ENCODE measurements at regions not wholly inside any gene's neighbourhood (a gene's known extent, or its start where the extent isn't known, plus 50 kb on each side); places are given as distances from the start of the nearest gene placed in this dataset.

DNA sequence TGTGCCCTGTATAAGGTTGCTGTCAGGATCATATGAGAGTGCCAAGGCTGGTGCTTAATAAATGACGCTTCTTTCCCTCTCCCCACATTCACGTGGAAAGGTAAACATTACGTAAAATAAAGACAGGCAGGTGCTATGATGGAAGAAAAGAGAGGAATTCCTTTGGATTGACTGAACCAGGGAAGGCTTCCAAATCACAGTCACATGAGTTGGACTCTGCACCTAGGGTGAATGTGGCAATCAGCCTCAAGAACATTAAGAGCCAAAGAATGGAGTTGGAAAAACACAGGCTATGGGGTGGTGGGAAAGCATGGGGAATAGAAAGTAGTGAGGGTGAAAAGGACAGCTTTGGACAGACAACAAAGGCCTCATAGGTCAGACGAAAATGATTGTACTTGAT, 473.1 kb downstream of the VRK1 start:
- ATAC-seq (ENCODE audit: poor library complexity) = no peak
- intact Hi-C loops (cut with DNase I) = no loop called here
- no peak for DNase-seq

DNA sequence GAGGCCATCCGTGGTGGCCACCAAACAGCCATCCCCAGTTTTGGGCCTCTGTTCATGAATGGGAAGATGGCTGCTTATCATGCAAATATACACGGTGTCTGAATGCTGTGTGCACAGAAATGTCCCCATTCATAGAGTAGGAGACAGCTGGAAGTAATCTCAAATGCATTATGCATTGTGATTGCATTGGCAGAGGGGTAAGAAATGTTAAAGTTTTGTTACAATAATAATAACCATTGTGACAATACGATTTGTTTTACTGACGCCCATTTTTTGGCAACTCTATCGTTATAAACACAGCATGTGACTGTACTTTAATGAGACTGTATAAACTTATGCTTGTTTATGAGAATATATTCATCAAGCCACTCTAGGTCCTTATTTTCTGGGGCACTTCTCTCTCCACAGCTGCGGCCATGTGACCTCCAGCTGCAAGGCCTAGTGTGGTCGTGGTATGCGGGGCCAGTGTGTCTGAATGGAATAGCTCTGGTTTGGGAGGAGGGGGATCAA, 474.3 kb downstream of the VRK1 start:
- intact Hi-C loops (cut with DNase I) = no loop called here
- DNase-seq (no peak), ATAC-seq (ENCODE audit: poor library complexity) (no peak)

DNA sequence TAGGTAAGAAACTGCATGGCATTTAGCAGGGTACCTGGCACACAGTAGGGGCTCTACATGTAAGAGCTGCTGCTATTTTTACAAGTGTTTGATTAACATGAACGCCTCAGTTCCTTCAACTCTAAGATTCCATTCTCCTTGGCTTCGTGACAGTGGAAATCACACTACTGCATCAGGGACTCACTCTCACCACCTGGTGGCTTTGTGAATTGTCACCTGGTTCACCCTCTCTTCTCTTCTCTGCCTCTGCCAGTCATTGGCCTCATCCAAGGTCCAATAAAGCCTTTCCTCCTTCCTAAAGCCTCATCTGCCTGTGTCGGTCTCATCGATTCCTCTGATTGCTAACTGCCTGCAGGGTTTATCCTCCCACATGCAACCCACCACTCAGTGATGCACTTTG, 476.4 kb downstream of the VRK1 start:
- intact Hi-C loops (cut with DNase I) = no loop called here
- DNase-seq = no peak
- ATAC-seq (ENCODE audit: poor library complexity) = no peak

DNA sequence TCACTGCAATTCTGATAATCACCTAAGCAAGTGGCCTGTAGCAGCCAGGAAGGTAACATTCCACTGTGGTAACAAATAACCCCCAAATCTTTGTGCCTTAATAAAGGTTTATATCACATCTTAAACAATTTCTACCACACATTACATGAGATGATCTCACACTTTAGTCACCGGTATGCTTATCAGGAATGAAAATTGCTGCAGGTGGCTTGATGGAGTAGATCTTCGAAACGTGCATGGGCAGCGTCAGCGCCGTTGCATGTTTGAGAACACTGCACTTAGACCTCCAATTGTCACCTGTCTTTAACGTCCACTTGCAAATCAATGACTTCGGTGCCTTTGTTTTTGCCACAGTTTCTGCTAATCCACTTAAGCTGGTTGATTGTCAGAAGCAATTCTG, 477.4 kb downstream of the VRK1 start:
- intact Hi-C loops (cut with DNase I) = no loop called here
- no peak for ATAC-seq (ENCODE audit: poor library complexity)

DNA sequence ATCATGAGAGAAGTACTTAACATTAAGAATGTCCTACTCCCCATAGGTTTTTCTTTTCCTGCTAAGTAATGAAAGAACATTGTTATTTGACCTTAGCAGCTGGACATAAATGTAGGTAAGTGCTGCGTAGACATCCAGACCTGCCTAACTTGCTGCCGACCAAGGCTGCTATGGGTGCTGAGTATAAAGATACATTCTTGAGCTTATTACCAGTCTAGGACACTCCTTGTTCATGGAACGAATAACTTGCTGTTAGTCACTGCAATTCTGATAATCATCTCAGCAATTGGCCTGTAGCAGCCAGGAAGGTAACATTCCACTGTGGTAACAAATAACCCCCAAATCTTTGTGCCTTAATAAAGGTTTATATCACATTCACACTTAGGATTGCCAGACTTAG, 478.1 kb downstream of the VRK1 start:
- no peak for ATAC-seq (ENCODE audit: poor library complexity)
- no peak for DNase-seq
- intact Hi-C loops (cut with DNase I) = no loop called here

More for the DNA sequence above, 477.4 kb downstream of the VRK1 start:
- no peak for DNase-seq

DNA sequence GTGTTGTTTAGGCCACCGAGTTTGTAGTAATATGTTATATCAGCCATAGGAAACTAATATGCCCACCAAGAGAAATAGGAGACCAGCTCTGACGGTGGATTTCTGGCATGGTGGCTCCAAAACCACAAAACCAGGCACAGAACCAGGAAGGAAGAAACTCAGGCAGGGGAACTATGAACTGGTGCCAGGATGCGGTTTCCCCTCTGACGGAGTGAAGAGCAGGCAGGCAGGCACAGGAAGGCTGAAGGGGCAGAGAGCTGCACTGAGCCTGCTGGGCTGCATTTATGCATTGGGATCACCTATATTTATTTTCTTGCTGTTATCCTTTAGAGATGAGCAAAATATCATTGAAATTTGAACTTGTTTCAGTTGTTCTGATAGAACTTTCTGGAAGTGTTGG, 479.4 kb downstream of the VRK1 start:
- intact Hi-C loops (cut with DNase I) = no loop called here
- DNase-seq = no peak
- no peak for ATAC-seq (ENCODE audit: poor library complexity)

DNA sequence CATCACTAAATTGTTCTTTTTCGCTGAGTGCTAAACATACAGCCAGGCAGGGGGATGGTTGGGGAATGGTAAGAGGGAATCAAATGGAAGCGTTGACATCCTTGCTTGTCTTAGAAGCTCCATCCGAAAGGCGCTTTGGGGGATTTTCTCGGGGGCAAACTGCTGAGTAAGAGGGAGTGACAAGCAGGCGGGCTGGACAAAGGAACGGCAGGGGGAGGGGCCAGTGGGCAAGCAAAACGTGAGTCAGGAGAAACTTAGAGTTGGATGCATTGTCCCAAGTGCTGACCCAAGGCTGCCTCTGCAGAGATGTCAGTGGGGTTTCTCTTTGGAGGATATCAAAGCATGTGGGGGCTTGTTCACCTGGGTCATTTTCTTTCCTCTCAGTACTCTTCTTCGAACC, 480.5 kb downstream of the VRK1 start:
- ATAC-seq (ENCODE audit: poor library complexity) (no peak), DNase-seq (no peak)
- intact Hi-C loops (cut with DNase I) = no loop called here

DNA sequence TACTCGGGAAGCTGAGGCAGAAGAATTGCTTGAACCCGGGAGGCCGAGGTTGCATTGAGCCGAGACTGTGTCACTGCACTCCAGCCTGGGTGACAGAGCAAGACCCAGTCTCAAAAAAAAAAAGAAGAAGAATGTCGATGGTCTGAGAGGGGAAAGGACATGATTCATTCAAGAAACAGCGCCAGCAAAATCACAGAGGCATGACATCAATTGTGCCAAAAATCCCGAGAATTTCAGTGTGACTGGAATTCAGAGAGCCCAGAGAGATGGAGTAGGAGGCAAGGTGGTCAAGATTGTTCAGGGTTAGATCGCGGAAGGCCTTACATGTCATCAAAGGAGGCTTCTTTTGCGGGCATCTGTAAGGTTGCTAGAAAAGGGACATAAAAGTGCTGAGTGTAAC, 483.3 kb downstream of the VRK1 start:
- intact Hi-C loops (cut with DNase I) = no loop called here
- ATAC-seq (ENCODE audit: poor library complexity) = no peak
- DNase-seq = no peak

DNA sequence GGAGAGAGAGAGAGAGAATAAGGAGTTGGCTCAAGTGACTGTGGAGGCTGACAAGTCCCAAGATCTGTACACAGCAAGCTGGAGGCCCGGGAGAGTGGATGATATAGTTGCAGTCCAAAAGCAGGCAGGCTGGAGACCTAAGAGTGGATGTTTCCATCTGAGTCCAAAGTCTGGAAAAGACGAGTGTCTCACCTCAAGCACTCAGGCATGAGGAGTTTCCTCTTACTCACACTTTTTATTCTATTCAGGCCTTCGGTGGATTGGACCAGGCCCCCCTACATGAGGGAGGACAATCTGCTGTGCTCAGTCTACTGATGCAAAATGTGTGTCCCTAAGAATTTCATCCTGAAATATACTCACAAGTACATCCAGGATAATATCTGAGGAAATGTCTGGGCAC, 484.6 kb downstream of the VRK1 start:
- no peak for ATAC-seq (ENCODE audit: poor library complexity)
- intact Hi-C loops (cut with DNase I) = no loop called here
- DNase-seq = no peak

DNA sequence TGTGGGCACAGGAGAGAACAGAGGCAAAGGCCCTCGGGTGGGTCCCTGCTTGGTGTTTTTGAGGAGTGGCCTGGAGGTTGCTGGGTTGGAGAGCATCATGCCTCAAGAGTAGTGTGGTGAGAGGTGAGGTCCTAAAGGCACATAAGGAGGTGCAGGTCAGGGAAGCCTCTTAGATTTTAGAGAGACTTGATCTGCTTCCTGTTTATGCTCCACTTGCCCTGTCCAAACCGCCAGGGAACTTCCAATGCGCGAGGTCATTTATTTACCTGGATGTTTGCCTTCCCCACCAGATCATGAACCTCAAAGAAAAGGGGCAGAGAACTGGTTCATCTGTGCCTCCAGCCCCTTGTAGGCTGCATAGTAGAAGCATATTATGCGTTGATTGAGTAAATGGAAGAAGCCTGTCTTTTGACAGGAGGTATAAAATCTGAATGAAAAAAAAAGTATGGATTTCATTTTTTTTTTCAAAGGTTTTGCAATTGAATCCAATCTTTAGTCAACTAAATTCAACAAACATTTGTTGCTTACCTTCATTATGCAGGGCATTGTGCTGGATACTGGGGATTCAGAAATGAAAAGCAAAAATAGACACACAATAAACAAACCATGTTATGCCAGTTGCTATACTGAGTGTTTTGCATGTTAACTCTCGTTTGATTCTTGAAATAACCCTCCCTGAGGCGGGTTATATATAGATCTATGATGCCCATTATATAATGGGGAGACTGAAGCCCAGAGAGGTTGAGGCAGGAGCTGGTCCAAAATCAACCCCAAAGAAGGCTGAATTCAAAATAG, 485.2 kb downstream of the VRK1 start:
- intact Hi-C loops (cut with DNase I) = no loop called here
- ATAC-seq (ENCODE audit: poor library complexity) (no peak), DNase-seq (no peak)

DNA sequence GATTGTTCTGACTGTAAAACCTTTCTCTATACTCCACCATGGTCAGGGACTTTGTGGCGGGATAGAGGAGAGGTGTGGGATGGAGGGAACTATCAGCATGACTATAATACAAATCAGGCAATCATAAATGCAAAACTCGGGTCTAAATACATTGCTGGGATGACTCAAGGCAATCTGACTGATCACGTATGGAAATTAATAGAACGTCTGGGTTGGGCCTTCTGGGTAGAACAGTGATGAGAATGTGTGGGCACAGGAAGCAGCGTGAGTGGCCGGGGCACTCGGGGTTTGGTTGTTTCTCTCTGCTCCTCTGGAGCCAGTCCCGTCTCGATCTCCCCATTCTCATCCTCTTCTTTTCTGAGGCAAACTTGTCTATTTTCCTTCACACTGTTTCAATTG, 485.8 kb downstream of the VRK1 start:
- DNase-seq (no peak), ATAC-seq (ENCODE audit: poor library complexity) (no peak)
- intact Hi-C loops (cut with DNase I) = no loop called here

DNA sequence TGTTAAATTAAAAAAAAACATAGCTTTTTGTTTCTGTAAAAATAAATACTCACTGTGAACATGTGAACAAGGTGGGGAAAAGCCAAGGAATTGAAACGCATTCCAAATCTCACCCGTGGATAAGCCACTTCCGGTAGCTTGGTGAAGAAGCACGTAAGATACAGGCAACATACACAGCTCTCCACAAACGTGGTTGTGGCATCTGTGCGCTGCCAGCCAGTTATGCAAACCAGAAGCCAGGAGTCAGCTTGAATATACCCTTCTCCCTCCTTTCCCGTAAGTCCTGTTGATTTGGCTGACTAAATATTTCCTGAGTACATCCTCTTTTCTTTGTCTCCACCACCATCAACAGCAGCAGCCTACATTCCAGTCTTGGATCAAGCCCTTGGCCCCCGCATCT, 486.2 kb downstream of the VRK1 start:
- ATAC-seq (ENCODE audit: poor library complexity) (no peak), DNase-seq (no peak)
- intact Hi-C loops (cut with DNase I) = no loop called here

DNA sequence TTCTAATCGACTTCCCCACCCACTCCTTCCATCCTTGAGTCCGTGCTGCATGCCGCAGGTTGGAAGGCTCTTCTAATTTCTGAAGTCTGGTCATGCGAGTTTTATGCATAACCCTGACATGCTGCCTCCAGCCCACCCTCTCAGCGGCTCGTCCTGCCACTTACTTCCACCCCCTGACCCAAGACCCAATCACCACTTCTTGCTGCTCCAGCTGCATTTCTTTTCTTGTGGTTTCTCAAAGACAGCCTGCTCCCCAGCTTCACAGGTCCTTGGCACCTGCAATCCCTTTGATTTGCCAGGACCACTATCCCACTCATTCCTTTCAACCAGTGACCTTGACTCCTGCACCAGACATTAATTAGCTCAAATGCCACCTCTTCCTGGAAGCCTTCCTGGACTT, 486.7 kb downstream of the VRK1 start:
- ATAC-seq (ENCODE audit: poor library complexity) (no peak), DNase-seq (no peak)
- intact Hi-C loops (cut with DNase I) = no loop called here

DNA sequence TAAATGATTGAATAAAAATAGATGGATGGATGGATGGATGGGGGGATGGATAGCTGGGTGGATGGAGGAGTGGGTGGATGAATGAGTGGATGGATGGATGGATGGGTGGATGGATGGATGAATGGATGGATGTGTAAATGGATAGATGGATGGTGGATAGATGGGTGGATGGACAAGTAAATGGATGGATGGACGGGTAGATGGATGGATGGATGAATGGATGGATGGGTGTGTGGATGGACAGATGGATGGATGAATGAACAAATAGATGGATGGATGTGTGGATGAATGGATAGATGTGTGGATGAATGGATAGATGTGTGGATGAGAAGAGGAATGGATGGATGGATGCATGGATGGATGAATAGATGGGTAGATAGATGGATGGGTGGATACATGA, 490.8 kb downstream of the VRK1 start:
- DNase-seq (no peak), ATAC-seq (ENCODE audit: poor library complexity) (no peak)
- intact Hi-C loops (cut with DNase I) = no loop called here

DNA sequence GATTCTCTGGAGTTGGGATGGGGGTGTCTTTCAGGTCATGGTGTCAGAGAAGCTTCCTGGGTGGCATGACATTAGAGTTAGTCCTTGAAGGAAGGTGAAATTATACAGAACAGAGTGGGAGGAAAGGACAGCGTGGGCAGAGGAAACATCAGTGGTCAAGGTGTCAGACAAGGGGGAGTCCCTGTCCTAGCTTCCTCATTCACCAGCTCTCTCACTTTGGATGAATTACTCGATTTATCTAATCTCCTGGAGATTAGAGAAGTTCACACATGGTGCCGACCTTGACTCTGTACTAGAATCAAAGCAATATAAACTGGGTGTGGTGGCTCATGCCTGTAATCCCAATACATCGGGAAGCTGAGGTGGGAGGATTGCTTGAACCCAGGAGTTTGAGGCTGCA, 492.9 kb downstream of the VRK1 start:
- intact Hi-C loops (cut with DNase I) = no loop called here
- DNase-seq (no peak), ATAC-seq (ENCODE audit: poor library complexity) (no peak)

DNA sequence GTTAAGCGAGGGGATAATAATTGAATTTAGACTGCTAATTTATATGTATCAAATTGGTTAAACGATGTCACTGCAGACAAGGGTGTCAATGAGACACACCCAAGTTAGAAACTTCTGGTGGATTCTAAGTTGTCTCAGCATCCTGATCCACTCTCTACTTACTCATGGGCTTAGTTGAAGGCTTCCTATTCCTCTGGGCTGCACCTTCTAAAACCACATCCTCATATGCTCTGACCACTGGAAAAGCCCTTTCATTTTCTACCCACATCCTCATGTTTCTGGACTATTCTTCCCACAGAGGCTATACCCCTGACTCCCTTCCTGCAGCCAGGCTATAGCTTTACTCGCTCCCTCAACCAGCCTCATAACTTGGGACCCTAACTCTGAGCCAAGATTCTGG, 493.8 kb downstream of the VRK1 start:
- DNase-seq (no peak), ATAC-seq (ENCODE audit: poor library complexity) (no peak)
- intact Hi-C loops (cut with DNase I) = no loop called here

DNA sequence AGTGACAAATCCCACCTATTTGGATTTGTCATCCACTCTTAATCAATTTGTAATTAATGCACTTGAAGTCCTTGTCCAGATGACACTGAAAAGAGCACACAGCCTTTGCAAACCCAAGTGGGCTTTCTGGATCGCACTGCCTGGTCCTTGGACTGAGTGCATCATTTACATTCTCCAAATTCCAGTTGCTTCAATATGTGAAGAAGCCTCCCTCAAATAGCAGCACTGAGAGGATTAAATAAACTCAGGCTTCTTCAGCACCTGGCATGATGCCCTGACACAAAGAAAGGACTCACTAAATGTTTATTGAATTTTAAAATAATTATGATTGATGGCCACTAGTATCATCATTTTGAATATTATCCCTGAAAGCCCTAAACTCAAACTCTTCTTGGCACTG, 496.5 kb downstream of the VRK1 start:
- no peak for ATAC-seq (ENCODE audit: poor library complexity)
- intact Hi-C loops (cut with DNase I) = no loop called here
- no peak for DNase-seq

DNA sequence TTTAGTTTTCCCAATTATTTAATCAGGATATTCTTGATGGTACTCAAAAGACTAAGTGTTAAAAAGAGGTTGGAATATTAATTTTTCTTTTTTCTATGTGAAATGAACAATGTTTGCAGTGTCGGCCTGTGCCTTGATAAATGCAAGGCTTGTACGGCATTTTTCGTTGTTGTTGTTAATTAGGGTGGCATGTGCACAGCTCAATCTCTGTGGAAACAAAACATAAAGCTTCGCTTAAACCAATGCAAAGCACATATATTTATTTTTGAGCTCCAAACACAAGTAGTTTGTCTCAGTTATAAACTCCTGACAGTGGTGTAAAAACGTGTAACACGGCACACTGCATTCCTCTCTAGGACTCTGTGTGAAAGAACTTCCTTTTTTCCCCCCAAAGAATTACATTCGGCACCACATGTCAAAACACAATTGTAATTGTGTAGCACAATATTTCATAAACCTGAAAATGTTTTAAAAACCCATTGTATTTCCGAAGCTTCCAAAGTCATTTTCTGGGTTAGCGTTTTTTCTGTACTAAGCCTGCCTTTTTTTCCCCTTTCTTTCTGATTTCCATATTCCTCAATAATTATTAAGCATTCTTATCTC, 498.0 kb downstream of the VRK1 start:
- no peak for ATAC-seq (ENCODE audit: poor library complexity)
- intact Hi-C loops (cut with DNase I) = no loop called here
- no peak for DNase-seq

DNA sequence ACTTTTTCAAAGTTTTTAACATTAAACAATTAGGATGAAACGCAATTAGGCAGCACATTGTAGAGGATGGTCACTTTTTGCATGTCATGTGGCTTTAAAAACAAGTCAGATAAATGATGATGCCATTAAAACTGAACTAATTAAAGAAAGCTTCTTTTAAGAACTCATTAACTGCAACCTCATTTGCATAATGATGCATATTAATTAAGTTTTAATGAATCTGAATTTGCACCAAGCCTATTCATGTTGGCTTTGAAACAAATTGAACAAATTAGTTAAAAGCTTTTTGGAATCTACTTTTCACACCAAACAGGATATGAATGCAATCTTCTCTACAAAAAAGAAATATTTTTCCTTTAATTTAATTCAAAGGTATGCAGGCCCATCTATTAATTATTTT, 499.0 kb downstream of the VRK1 start:
- no peak for ATAC-seq (ENCODE audit: poor library complexity)
- DNase-seq = no peak
- intact Hi-C loops (cut with DNase I) = no loop called here

DNA sequence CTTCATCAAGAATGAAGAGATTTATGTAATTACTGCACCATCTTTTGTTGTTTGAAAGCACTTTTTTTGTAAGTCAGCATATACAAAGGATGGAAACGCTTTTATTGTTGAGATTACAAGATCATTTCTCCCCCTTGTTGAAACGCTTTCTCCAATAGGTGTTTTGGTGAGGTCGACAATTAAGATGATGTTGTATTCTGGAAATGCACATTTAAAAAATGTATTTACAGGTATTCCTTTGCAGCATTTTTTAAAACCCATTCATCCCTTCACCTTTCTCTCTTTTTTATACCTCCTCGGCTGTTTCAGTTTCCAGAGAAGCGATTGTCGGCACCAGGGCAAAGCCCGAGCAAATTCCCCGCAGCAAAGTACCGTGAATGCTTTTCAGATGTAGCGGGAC, 499.9 kb downstream of the VRK1 start:
- ATAC-seq (ENCODE audit: poor library complexity) (no peak), DNase-seq (no peak)
- intact Hi-C loops (cut with DNase I) = no loop called here

DNA sequence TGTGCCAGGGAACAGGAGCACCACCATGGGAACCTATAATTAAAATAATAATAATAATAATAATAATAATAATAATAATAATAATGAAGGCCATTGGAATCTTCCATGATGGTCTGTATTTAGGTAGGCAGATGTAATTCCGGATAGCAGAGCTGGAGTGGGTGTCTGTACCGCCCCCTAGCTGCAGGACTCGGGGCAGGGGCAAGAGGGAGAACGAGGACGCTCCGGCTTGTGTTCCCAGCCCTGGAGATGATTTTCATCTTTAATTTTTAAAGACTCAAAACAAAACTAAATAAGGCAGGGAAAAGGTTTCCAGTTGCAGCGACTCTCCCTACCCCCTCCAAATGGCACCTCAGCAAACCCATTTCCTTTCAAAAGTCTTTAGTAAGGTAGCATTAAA, 501.1 kb downstream of the VRK1 start:
- no peak for DNase-seq
- ATAC-seq (ENCODE audit: poor library complexity) = no peak
- intact Hi-C loops (cut with DNase I) = no loop called here
